Neural cell (in vitro differentiated cells): ENCODE measurements at regions not wholly inside any gene's neighbourhood (a gene's known extent, or its start where the extent isn't known, plus 50 kb on each side); places are given as distances from the start of the nearest gene placed in this dataset.

Experiments
- H2AFZ ChIP-seq: fragments of 200-600, 300-800 bp; sonication (generic), shearing (Covaris generic); 2 replicates; pipeline ENCODE4 v1.6.0; 2014; ENCODE audit warnings: low read depth, mild to moderate bottlenecking, antibody characterized with exemption, low read length, moderate library complexity
- H3F3A ChIP-seq: fragments of 200-600 bp; shearing (Covaris generic); 2 replicates; pipeline ENCODE4 v1.6.1; 2016; ENCODE audit warnings: mild to moderate bottlenecking, moderate library complexity, mixed read lengths, antibody characterized with exemption, low read length; ENCODE audit not compliant: insufficient read depth, poor library complexity, severe bottlenecking
- H3K27ac ChIP-seq: fragments of 200-600, 300-800 bp; sonication (generic), shearing (Covaris generic); 2 replicates; pipeline ENCODE4 v1.5.1; 2014; ENCODE audit warnings: mild to moderate bottlenecking, low read length, moderate library complexity
- H3K27me3 ChIP-seq: fragments of 300-800, 200-600 bp; sonication (generic), shearing (Covaris generic); 2 replicates; pipeline ENCODE4 v1.6.0; 2014; ENCODE audit warnings: mild to moderate bottlenecking, low read depth, low read length, moderate library complexity; ENCODE audit not compliant: insufficient read depth
- H3K36me3 ChIP-seq: fragments of 300-800, 200-600 bp; sonication (generic), shearing (Covaris generic); 2 replicates; pipeline ENCODE4 v1.5.1; 2014; ENCODE audit warnings: mild to moderate bottlenecking, antibody characterized with exemption, low read length, moderate library complexity; ENCODE audit not compliant: insufficient read depth
- H3K4me2 ChIP-seq: fragments of 300-800, 200-600 bp; sonication (generic), shearing (Covaris generic); 2 replicates; pipeline ENCODE4 v1.6.0; 2014; ENCODE audit warnings: mild to moderate bottlenecking, low read length
- H3K4me3 ChIP-seq: fragments of 300-800, 200-600 bp; sonication (generic), shearing (Covaris generic); 2 replicates; pipeline ENCODE4 v1.5.1; 2014; ENCODE audit warnings: mild to moderate bottlenecking, low read length, moderate library complexity
- H3K79me2 ChIP-seq: fragments of 200-600 bp; shearing (Covaris generic); replicated peaks from 2 replicates; pipeline ENCODE4 v1.6.0; 2014; ENCODE audit warnings: mild to moderate bottlenecking, low read length, moderate library complexity; ENCODE audit not compliant: insufficient read depth
- H3K9ac ChIP-seq: fragments of 300-800, 200-600 bp; sonication (generic), shearing (Covaris generic); 2 replicates; pipeline ENCODE4 v1.6.1; 2016; ENCODE audit warnings: mild to moderate bottlenecking, low read length, mixed read lengths
- H3K9me2 ChIP-seq: fragments of 200-600 bp; shearing (Covaris generic); 2 replicates; pipeline ENCODE4 v1.6.1; 2016; ENCODE audit warnings: mild to moderate bottlenecking, low read length, mixed read lengths; ENCODE audit not compliant: insufficient read depth
- H3K9me3 ChIP-seq: fragments of 200-600, 300-800 bp; sonication (generic), shearing (Covaris generic); 2 replicates; pipeline ENCODE4 v1.6.1; 2016; ENCODE audit warnings: mild to moderate bottlenecking, mixed run types, low read length, moderate library complexity, mixed read lengths
- H4K20me1 ChIP-seq: fragments of 200-600 bp; shearing (Covaris generic); 2 replicates; pipeline ENCODE4 v1.6.1; 2016; ENCODE audit warnings: mild to moderate bottlenecking, mixed run types; ENCODE audit not compliant: insufficient read depth
- CTCF ChIP-seq: fragments of 450-650 bp; IDR thresholded peaks from 2 replicates; pipeline ENCODE4 v1.5.1; 2014; ENCODE audit warnings: antibody characterized with exemption, mild to moderate bottlenecking, moderate library complexity; ENCODE audit not compliant: poor library complexity, severe bottlenecking
- EP300 ChIP-seq: fragments of 450-650 bp; conservative IDR thresholded peaks from 2 replicates; pipeline ENCODE4 v1.6.1; 2014; ENCODE audit warnings: antibody characterized with exemption, mild to moderate bottlenecking, moderate library complexity; ENCODE audit not compliant: poor library complexity, severe bottlenecking
- EZH2 ChIP-seq: fragments of 200-600, 300-800 bp; shearing (Covaris generic), sonication (generic); IDR thresholded peaks from 2 replicates; pipeline ENCODE4 v1.6.1; 2014; ENCODE audit warnings: antibody characterized with exemption, low read length, borderline replicate concordance, mild to moderate bottlenecking; ENCODE audit not compliant: insufficient read depth, poor library complexity, severe bottlenecking
- MXI1 ChIP-seq: fragments of 450-650 bp; conservative IDR thresholded peaks from 2 replicates; pipeline ENCODE4 v1.6.1; 2014; ENCODE audit warnings: antibody characterized with exemption, mild to moderate bottlenecking; ENCODE audit not compliant: poor library complexity, severe bottlenecking
- POLR2AphosphoS5 ChIP-seq: IDR thresholded peaks from 2 replicates; pipeline ENCODE4 v1.6.1; 2012
- RAD21 ChIP-seq: fragments of 450-650 bp; conservative IDR thresholded peaks from 2 replicates; pipeline ENCODE4 v1.6.1; 2014; ENCODE audit warnings: antibody characterized with exemption, mild to moderate bottlenecking, moderate library complexity
- REST ChIP-seq: IDR thresholded peaks from 2 replicates; pipeline ENCODE4 v1.6.1; 2012; ENCODE audit warnings: borderline replicate concordance
- SMC3 ChIP-seq: fragments of 450-650 bp; conservative IDR thresholded peaks from 2 replicates; pipeline ENCODE4 v1.6.1; 2014; ENCODE audit warnings: antibody characterized with exemption, mild to moderate bottlenecking, moderate library complexity; ENCODE audit not compliant: poor library complexity
- TAF1 ChIP-seq: IDR thresholded peaks from 2 replicates; pipeline ENCODE4 v1.6.1; 2012; ENCODE audit warnings: low read depth

DNA sequence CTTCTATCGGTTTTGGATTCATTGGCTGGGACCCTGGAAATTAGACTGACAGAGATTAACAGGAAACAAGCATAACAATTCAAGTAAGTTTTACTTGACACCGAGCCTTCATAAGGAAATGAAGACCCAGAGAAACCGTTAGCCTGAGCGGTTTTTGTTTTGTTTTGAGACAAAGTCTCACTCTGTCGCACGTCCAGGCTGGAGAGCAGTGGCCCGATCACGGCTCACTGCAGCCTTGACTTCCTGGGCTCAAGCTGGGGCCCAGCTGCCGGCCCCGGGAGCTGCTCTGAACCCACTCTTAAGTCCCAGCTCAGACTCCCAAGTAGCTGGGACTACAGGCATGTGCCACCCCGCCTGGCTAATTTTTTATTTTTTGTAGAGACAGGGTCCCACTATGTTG, 321.3 kb downstream of the SEC14L1 start:
- no peak overlapping the region for H3K4me3 ChIP-seq
- H3K4me2 ChIP-seq: no peak overlapping the region
- H2AFZ ChIP-seq: no peak overlapping the region
- TF ChIP-seq EP300: no peak
- TF ChIP-seq POLR2AphosphoS5: no peak
- TF ChIP-seq TAF1: no peak
- TF ChIP-seq RAD21: no peak
- no peak for TF ChIP-seq CTCF
- no peak for TF ChIP-seq REST
- TF ChIP-seq MXI1: no peak
- TF ChIP-seq EZH2: no peak
- no peak for TF ChIP-seq SMC3
- H3F3A ChIP-seq: no peaks in the 10 kb centered on the region
- no peaks in the 10 kb centered on the region for H3K9me2 ChIP-seq
- no peaks in the 10 kb centered on the region for H3K9me3 ChIP-seq
- no peaks in the 10 kb centered on the region for H3K36me3 ChIP-seq
- H3K9ac ChIP-seq: no peak overlapping the region
- H4K20me1 ChIP-seq: no peaks in the 10 kb centered on the region
- H3K27me3 ChIP-seq: no peaks in the 10 kb centered on the region
- no peak overlapping the region for H3K27ac ChIP-seq
- H3K79me2 ChIP-seq: peaks cover 54% of the 10 kb centered on the region

- H3K9me3 ChIP-seq: no peaks in the 10 kb centered on the region
- H3K9ac ChIP-seq: no peak overlapping the region
- H3K4me2 ChIP-seq: no peak overlapping the region
- no peak overlapping the region for H3K4me3 ChIP-seq
- H3K27ac ChIP-seq: no peak overlapping the region
- TF ChIP-seq RAD21 (no peak), POLR2AphosphoS5 (no peak), SMC3 (no peak), EP300 (no peak), CTCF (no peak), MXI1 (no peak), EZH2 (no peak), TAF1 (no peak), REST (no peak)
- no peaks in the 10 kb centered on the region for H3K27me3 ChIP-seq
- H2AFZ ChIP-seq: no peak overlapping the region
- no peaks in the 10 kb centered on the region for H3K9me2 ChIP-seq
- no peaks in the 10 kb centered on the region for H3F3A ChIP-seq
- no peaks in the 10 kb centered on the region for H3K36me3 ChIP-seq
- peaks cover 47% of the 10 kb centered on the region for H3K79me2 ChIP-seq
- H4K20me1 ChIP-seq: no peaks in the 10 kb centered on the region
Measured at GRCh38 chr17:77462553-77463497, 322.1 kb downstream of the SEC14L1 start.
